ENCODE measurements at regions not wholly inside any gene's neighbourhood (a gene's known extent, or its start where the extent isn't known, plus 50 kb on each side); places are given as distances from the start of the nearest gene placed in this dataset.

DNA sequence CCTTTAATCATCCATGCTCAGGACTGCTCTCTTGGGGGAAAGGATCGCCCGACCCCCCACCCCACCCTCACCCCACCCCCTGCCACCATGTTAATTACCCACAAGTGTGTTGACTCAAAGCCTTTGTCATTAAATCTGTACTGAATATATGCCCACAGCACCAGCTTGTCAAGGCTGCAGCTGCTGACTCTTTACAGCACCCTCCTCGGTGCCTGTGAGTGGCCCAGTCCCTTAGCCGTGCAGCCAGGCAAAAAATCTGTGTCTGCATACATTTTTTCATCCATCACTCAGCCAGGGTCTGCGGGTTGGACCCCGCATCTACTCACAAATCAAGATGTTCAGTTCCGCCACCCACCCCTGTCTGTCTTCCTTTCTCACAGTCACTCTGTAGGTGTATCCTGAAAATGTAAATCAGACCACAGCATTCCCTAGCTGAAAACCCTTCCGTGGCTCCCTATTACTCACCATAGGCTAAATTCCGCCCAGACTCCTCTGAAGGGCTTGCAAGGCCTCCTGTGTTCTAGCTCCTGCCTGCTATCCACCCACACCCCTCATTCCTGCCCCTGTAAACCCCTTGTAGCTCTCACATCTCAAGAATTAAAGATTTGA, 53.7 kb upstream of the KCNIP1 start:
- no peaks in the 10 kb centered on the region for H3K27me3 ChIP-seq (ENCODE audit: insufficient read depth)
- no peaks in the 10 kb centered on the region for H3K79me2 ChIP-seq (ENCODE audit: insufficient read depth)
- H3K9ac ChIP-seq = no peak overlapping the region
- no peak overlapping the region for H3K4me2 ChIP-seq
- DNase-seq = no peak
- no peak overlapping the region for H3K4me3 ChIP-seq (ENCODE audit: low read depth in 2 of 2, low read length in 1 of 2)
- ChIA-PET POLR2A (no interaction called here), CTCF (interaction anchor here (0.9 to 2.4 kb wide), 2 partner anchors 16 to 182 kb away, joined by 4 to 13 read pairs; no protein-coding TSS in a partner anchor)
- no peaks in the 10 kb centered on the region for H3K9me3 ChIP-seq
- no peaks in the 10 kb centered on the region for H3K4me1 ChIP-seq (ENCODE audit: control insufficient read depth in 1 of 2, insufficient read depth in 2 of 2, low read depth in 1 of 2, low read length in 1 of 2)
- no peaks in the 10 kb centered on the region for H3K36me3 ChIP-seq (replicated peaks in 1 of 2; ENCODE audit: control insufficient read depth in 1 of 2, insufficient read depth in 2 of 2, low read length in 1 of 2)
- H4K20me1 ChIP-seq (ENCODE audit: insufficient read depth) = no peaks in the 10 kb centered on the region
- no peaks in the 10 kb centered on the region for H3K9me2 ChIP-seq
- no peaks in the 10 kb centered on the region for H3F3A ChIP-seq (replicated peaks; ENCODE audit: insufficient read depth)
- H3K27ac ChIP-seq (ENCODE audit: low read depth in 2 of 2, low read length in 1 of 2) = no peak overlapping the region
- TF ChIP-seq POLR2AphosphoS5 (IDR thresholded peaks at IDR 0.05; ENCODE audit: low read depth, low read length) (no peak), FOSL2 (IDR thresholded peaks at IDR 0.05; ENCODE audit: borderline replicate concordance, low read depth) (no peak), FOXJ3 (CRISPR knock-in tag; IDR thresholded peaks at IDR 0.05) (no peak)
- H2AFZ ChIP-seq (ENCODE audit: low read depth) = no peak overlapping the region
- WGBS (ENCODE audit: low lambda C conversion rate) = 72% methylated on average over 9 of the region's 9 CpGs

DNA sequence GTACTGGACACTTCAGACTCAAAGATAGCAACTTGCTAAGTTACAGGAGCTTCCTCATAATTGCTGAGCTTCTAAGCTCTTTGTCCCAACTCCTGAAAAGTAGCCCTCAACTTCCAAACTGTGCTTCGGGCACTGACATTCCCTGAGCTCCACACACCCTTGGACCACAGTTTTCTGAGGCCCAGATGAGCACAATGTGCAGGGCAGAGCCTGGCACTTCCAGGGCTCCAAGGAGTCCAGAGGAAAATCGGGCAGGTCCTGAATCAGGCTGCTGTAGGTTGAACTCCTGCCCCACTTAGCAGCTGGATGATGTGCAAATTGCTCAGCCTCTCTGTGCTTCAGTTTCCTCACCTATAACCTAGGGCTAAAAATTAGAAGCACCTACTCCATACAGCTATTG, 54.6 kb upstream of the KCNIP1 start:
- no peaks in the 10 kb centered on the region for H3K4me1 ChIP-seq (ENCODE audit: control insufficient read depth in 1 of 2, insufficient read depth in 2 of 2, low read depth in 1 of 2, low read length in 1 of 2)
- H3K27ac ChIP-seq (ENCODE audit: low read depth in 2 of 2, low read length in 1 of 2) = no peak overlapping the region
- H4K20me1 ChIP-seq (ENCODE audit: insufficient read depth) = no peaks in the 10 kb centered on the region
- ChIA-PET POLR2A (no interaction called here), CTCF (interaction anchor here (1.3 to 2.4 kb wide), 2 partner anchors 15 to 223 kb away, joined by 4 to 13 read pairs; no protein-coding TSS in a partner anchor)
- no peak overlapping the region for H3K4me3 ChIP-seq (ENCODE audit: low read depth in 2 of 2, low read length in 1 of 2)
- no peaks in the 10 kb centered on the region for H3K27me3 ChIP-seq (ENCODE audit: insufficient read depth)
- no peaks in the 10 kb centered on the region for H3K36me3 ChIP-seq (replicated peaks in 1 of 2; ENCODE audit: control insufficient read depth in 1 of 2, insufficient read depth in 2 of 2, low read length in 1 of 2)
- H3K9me2 ChIP-seq = no peaks in the 10 kb centered on the region
- H3K9ac ChIP-seq = no peak overlapping the region
- no peaks in the 10 kb centered on the region for H3K79me2 ChIP-seq (ENCODE audit: insufficient read depth)
- H2AFZ ChIP-seq (ENCODE audit: low read depth) = no peak overlapping the region
- 42% methylated on average over 2 of the region's 2 CpGs for WGBS (ENCODE audit: low lambda C conversion rate)
- TF ChIP-seq RAD21 (IDR thresholded peaks at IDR 0.05; ENCODE audit: low read length) = no peak
- TF ChIP-seq GATA2 (CRISPR knock-in tag; IDR thresholded peaks at IDR 0.05) = no peak
- no peak for TF ChIP-seq GABPA (IDR thresholded peaks at IDR 0.05; ENCODE audit: low read depth)
- no peak for TF ChIP-seq POLR2AphosphoS5 (IDR thresholded peaks at IDR 0.05; ENCODE audit: low read depth, low read length)
- no peak for TF ChIP-seq FOSL2 (IDR thresholded peaks at IDR 0.05; ENCODE audit: borderline replicate concordance, low read depth)
- no peak for TF ChIP-seq EZH2phosphoT487 (IDR thresholded peaks at IDR 0.05; ENCODE audit: borderline replicate concordance, low read depth)
- no peak for TF ChIP-seq SMC3 (IDR thresholded peaks at IDR 0.05; ENCODE audit: low read depth, low read length)
- TF ChIP-seq NRF1 (IDR thresholded peaks at IDR 0.05; ENCODE audit: low read depth, low read length) = no peak
- no peak for TF ChIP-seq CHD2 (IDR thresholded peaks at IDR 0.05; ENCODE audit: low read length, partially characterized antibody)
- TF ChIP-seq ELF1 (IDR thresholded peaks at IDR 0.05) = no peak
- no peaks in the 10 kb centered on the region for H3K9me3 ChIP-seq
- DNase-seq = no peak
- no peaks in the 10 kb centered on the region for H3F3A ChIP-seq (replicated peaks; ENCODE audit: insufficient read depth)
- H3K4me2 ChIP-seq = no peak overlapping the region

DNA sequence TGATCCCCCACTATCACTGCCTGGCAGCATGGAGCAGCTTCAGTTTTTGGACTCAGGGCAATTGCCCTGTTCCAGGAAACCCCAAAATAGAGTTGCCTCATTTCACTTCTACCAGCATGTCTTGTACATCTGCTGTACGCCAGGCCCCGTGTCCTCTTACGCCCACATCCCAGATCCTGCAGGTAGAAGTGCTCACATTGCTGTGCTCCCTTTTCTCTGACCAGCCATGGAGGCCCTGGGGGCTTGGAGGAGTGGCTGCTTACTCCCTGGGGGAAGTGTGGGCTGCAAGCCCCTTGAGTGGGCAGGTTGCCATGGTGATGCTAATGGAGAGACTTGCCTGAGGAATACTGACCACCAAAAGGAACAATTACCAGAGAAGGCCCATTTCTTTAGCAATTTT, 55.6 kb upstream of the KCNIP1 start:
- Histone ChIP-seq H3K4me2 (no peak overlapping the region), H3F3A (replicated peaks; ENCODE audit: insufficient read depth) (no peaks in the 10 kb centered on the region), H3K9me2 (no peaks in the 10 kb centered on the region), H4K20me1 (ENCODE audit: insufficient read depth) (no peaks in the 10 kb centered on the region), H3K9ac (no peak overlapping the region), H3K27me3 (ENCODE audit: insufficient read depth) (no peaks in the 10 kb centered on the region), H3K4me3 (ENCODE audit: low read depth in 2 of 2, low read length in 1 of 2) (no peak overlapping the region), H3K79me2 (ENCODE audit: insufficient read depth) (no peaks in the 10 kb centered on the region), H3K27ac (ENCODE audit: low read depth in 2 of 2, low read length in 1 of 2) (no peak overlapping the region), H3K36me3 (replicated peaks in 1 of 2; ENCODE audit: control insufficient read depth in 1 of 2, insufficient read depth in 2 of 2, low read length in 1 of 2) (no peaks in the 10 kb centered on the region), H3K9me3 (no peaks in the 10 kb centered on the region), H3K4me1 (ENCODE audit: control insufficient read depth in 1 of 2, insufficient read depth in 2 of 2, low read depth in 1 of 2, low read length in 1 of 2) (no peaks in the 10 kb centered on the region), H2AFZ (ENCODE audit: low read depth) (no peak overlapping the region)
- POLR2A ChIA-PET = no interaction called here
- DNase-seq = no peak
- 100% methylated on average over 3 of the region's 3 CpGs for WGBS (ENCODE audit: low lambda C conversion rate)
- CTCF ChIA-PET = interaction anchor here (1.3 to 2.4 kb wide), 2 partner anchors 14 to 222 kb away, joined by 4 to 13 read pairs; no protein-coding TSS in a partner anchor
- TF ChIP-seq NFIC (IDR thresholded peaks at IDR 0.05; ENCODE audit: borderline replicate concordance) (no peak), FOXM1 (IDR thresholded peaks at IDR 0.05; ENCODE audit: low read depth) (no peak), JUND (IDR thresholded peaks at IDR 0.05) (no peak)
